Nephron (organoid): ENCODE measurements at regions not wholly inside any gene's neighbourhood (a gene's known extent, or its start where the extent isn't known, plus 50 kb on each side); places are given as distances from the start of the nearest gene placed in this dataset.

Experiments used
- H3K27ac Mint-ChIP-seq, 3 experiments: 2 replicates each; pipeline ENCODE4 v1.8.0; 2020; ENCODE audit warnings: mixed read lengths in 3 of 3, mild to moderate bottlenecking in 2 of 3, moderate library complexity in 1 of 3
- H3K27me3 Mint-ChIP-seq: 2 replicates; pipeline ENCODE4 v1.8.0; 2021; ENCODE audit warnings: low read depth, mild to moderate bottlenecking, moderate library complexity, mixed read lengths
- H3K36me3 Mint-ChIP-seq: 2 replicates; pipeline ENCODE4 v1.8.0; 2020; ENCODE audit warnings: low read depth, mixed read lengths
- H3K4me1 Mint-ChIP-seq: 2 replicates; pipeline ENCODE4 v1.8.0; 2020; ENCODE audit warnings: mixed read lengths
- H3K4me3 Mint-ChIP-seq, 3 experiments: 2 replicates each; pipeline ENCODE4 v1.8.0; 2020; ENCODE audit warnings: mild to moderate bottlenecking in 3 of 3, mixed read lengths in 3 of 3, moderate library complexity in 2 of 3
- H3K9me3 Mint-ChIP-seq: 2 replicates; pipeline ENCODE4 v1.8.0; 2020; ENCODE audit warnings: mixed read lengths
- CTCF ChIP-seq, 3 experiments: fragments of 200-600 bp; sonication (generic); IDR thresholded peaks; one replicate each; pipeline ENCODE4 v1.5.0; 2021; ENCODE audit warnings: antibody characterized with exemption in 3 of 3; ENCODE audit not compliant: unreplicated experiment in 3 of 3

- TF ChIP-seq CTCF (IDR thresholded peaks at IDR 0.05; ENCODE audit: unreplicated experiment in 3 of 3), result no peak
- H3K27me3 Mint-ChIP-seq, result peaks cover 14% of the 10 kb centered on the region
- no peaks in the 10 kb centered on the region for H3K9me3 Mint-ChIP-seq
- H3K27ac Mint-ChIP-seq, result no peak overlapping the region
- H3K36me3 Mint-ChIP-seq, result no peaks in the 10 kb centered on the region
- no peak overlapping the region for H3K4me3 Mint-ChIP-seq
- no peaks in the 10 kb centered on the region for H3K4me1 Mint-ChIP-seq
Observed at GRCh38 chr7:50856231-50856630, 73.5 kb upstream of the GRB10 start.

GRCh38 chr7:50855526-50855925 is 72.8 kb upstream of the GRB10 start:
- H3K27ac Mint-ChIP-seq, result no peak overlapping the region
- no peaks in the 10 kb centered on the region for H3K4me1 Mint-ChIP-seq
- H3K27me3 Mint-ChIP-seq, result peaks cover 11% of the 10 kb centered on the region
- no peak overlapping the region for H3K4me3 Mint-ChIP-seq
- H3K9me3 Mint-ChIP-seq, result no peaks in the 10 kb centered on the region
- no peak for TF ChIP-seq CTCF (IDR thresholded peaks at IDR 0.05; ENCODE audit: unreplicated experiment in 3 of 3)
- no peaks in the 10 kb centered on the region for H3K36me3 Mint-ChIP-seq

- TF ChIP-seq CTCF (IDR thresholded peaks at IDR 0.05; ENCODE audit: unreplicated experiment in 3 of 3), result no peak
- Mint-ChIP-seq H3K27ac (no peak overlapping the region), H3K27me3 (peaks cover 10% of the 10 kb centered on the region), H3K9me3 (no peaks in the 10 kb centered on the region), H3K36me3 (no peaks in the 10 kb centered on the region), H3K4me3 (no peak overlapping the region), H3K4me1 (no peaks in the 10 kb centered on the region)
Observed at GRCh38 chr7:50854831-50855230, 72.1 kb upstream of the GRB10 start.

- Mint-ChIP-seq H3K4me1 (no peaks in the 10 kb centered on the region), H3K27me3 (peaks cover 12% of the 10 kb centered on the region), H3K4me3 (no peak overlapping the region), H3K36me3 (no peaks in the 10 kb centered on the region), H3K27ac (no peak overlapping the region), H3K9me3 (no peaks in the 10 kb centered on the region)
- TF ChIP-seq CTCF (IDR thresholded peaks at IDR 0.05; ENCODE audit: unreplicated experiment in 3 of 3), result no peak
Observed at GRCh38 chr7:50854247-50854646, 71.6 kb upstream of the GRB10 start.

GRCh38 chr7:50853311-50853710 is 70.6 kb upstream of the GRB10 start:
- TF ChIP-seq CTCF (IDR thresholded peaks at IDR 0.05; ENCODE audit: unreplicated experiment in 3 of 3), result no peak
- no peaks in the 10 kb centered on the region for H3K36me3 Mint-ChIP-seq
- H3K27ac Mint-ChIP-seq, result no peak overlapping the region
- H3K9me3 Mint-ChIP-seq, result no peaks in the 10 kb centered on the region
- peaks cover 6% of the 10 kb centered on the region for H3K27me3 Mint-ChIP-seq
- H3K4me1 Mint-ChIP-seq, result no peaks in the 10 kb centered on the region
- H3K4me3 Mint-ChIP-seq, result no peak overlapping the region

- H3K27me3 Mint-ChIP-seq, result peaks cover 4% of the 10 kb centered on the region
- H3K27ac Mint-ChIP-seq, result no peak overlapping the region
- TF ChIP-seq CTCF (IDR thresholded peaks at IDR 0.05; ENCODE audit: unreplicated experiment in 3 of 3), result no peak
- H3K36me3 Mint-ChIP-seq, result no peaks in the 10 kb centered on the region
- H3K4me1 Mint-ChIP-seq, result no peaks in the 10 kb centered on the region
- no peaks in the 10 kb centered on the region for H3K9me3 Mint-ChIP-seq
- no peak overlapping the region for H3K4me3 Mint-ChIP-seq
Observed at GRCh38 chr7:50852901-50853300, 70.2 kb upstream of the GRB10 start.
